NCI-H460 (cell line): ENCODE measurements at regions not wholly inside any gene's neighbourhood (a gene's known extent, or its start where the extent isn't known, plus 50 kb on each side); places are given as distances from the start of the nearest gene placed in this dataset.
"Not testable (repeated sequence)": the region's sequence is repeated elsewhere in the genome, so short reads cannot be mapped to it uniquely, and the experiment has no call there.

Source experiments
- DNase-seq: peaks from one replicate; pipeline ENCODE4 v3.0.0-alpha.2; 2016; ENCODE audit warnings: low read depth; ENCODE audit errors: extremely low read depth

GRCh38 chr1:120544434-120544833 lies 129.6 kb downstream of the NBPF8 start:
- DNase-seq: not testable (repeated sequence)

GRCh38 chr1:120550335-120550734 lies 135.5 kb downstream of the NBPF8 start:
- DNase-seq: not testable (repeated sequence)

- not testable (repeated sequence) for DNase-seq
Measured at GRCh38 chr1:120552190-120552589, 137.4 kb downstream of the NBPF8 start.

- not testable (repeated sequence) for DNase-seq
Measured at GRCh38 chr1:120557605-120558302, 142.9 kb downstream of the NBPF8 start.

- peak; percentile 36 for DNase-seq
Measured at GRCh38 chr1:120558303-120559060, 143.6 kb downstream of the NBPF8 start.

GRCh38 chr1:120561767-120562166 lies 146.9 kb downstream of the NBPF8 start:
- DNase-seq: not testable (repeated sequence)

GRCh38 chr1:120565396-120565795 lies 150.6 kb downstream of the NBPF8 start:
- not testable (repeated sequence) for DNase-seq

GRCh38 chr1:120567620-120568019 lies 152.8 kb downstream of the NBPF8 start:
- not testable (repeated sequence) for DNase-seq

GRCh38 chr1:120575201-120575600 lies 148.5 kb upstream of the NBPF26 start:
- not testable (repeated sequence) for DNase-seq

GRCh38 chr1:120582135-120582534 lies 141.6 kb upstream of the NBPF26 start:
- not testable (repeated sequence) for DNase-seq

- not testable (repeated sequence) for DNase-seq
Measured at GRCh38 chr1:120586053-120586452, 137.7 kb upstream of the NBPF26 start.

- not testable (repeated sequence) for DNase-seq
Measured at GRCh38 chr1:120588811-120589210, 134.9 kb upstream of the NBPF26 start.

GRCh38 chr1:120591774-120592173 lies 132.0 kb upstream of the NBPF26 start:
- DNase-seq: not testable (repeated sequence)

- not testable (repeated sequence) for DNase-seq
Measured at GRCh38 chr1:120592943-120593342, 130.8 kb upstream of the NBPF26 start.

GRCh38 chr1:120593648-120594047 lies 130.1 kb upstream of the NBPF26 start:
- DNase-seq: not testable (repeated sequence)

GRCh38 chr1:120598331-120598951 lies 125.3 kb upstream of the NBPF26 start:
- DNase-seq: not testable (repeated sequence)

- not testable (repeated sequence) for DNase-seq
Measured at GRCh38 chr1:120599511-120599910, 124.2 kb upstream of the NBPF26 start.

GRCh38 chr1:120600442-120601041 lies 123.2 kb upstream of the NBPF26 start:
- not testable (repeated sequence) for DNase-seq

- DNase-seq: not testable (repeated sequence)
Measured at GRCh38 chr1:120607882-120608281, 115.9 kb upstream of the NBPF26 start.

- DNase-seq: not testable (repeated sequence)
Measured at GRCh38 chr1:120608314-120609014, 115.3 kb upstream of the NBPF26 start.
